Activated gamma-delta T cell (primary cell): ENCODE measurements at regions not wholly inside any gene's neighbourhood (a gene's known extent, or its start where the extent isn't known, plus 50 kb on each side); places are given as distances from the start of the nearest gene placed in this dataset.
"Not testable (repeated sequence)": the region's sequence is repeated elsewhere in the genome, so short reads cannot be mapped to it uniquely, and the experiment has no call there.

Experiments
- DNase-seq: peaks from one replicate; lab custom pipeline; 2025; lab: John Stamatoyannopoulos, UW

DNA sequence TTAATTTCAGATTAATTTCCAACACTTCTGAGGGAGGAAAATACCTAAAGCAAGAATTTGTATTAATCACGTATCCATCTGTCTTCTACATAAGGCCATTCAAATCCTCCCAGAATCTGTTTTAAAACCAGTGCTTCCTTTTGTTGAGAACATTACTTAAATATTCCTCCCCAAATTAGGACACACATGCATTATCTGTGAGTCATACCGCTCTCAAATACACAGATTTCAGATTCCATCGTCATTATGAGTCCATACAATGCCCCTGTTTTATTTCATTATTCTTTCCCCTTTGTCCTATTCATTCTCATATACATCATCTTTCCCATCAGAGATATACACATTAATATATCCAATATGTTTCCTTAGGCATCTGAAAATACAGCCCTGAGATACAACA, 57.3 kb upstream of the PRSS12 start:
- no peak for DNase-seq

DNA sequence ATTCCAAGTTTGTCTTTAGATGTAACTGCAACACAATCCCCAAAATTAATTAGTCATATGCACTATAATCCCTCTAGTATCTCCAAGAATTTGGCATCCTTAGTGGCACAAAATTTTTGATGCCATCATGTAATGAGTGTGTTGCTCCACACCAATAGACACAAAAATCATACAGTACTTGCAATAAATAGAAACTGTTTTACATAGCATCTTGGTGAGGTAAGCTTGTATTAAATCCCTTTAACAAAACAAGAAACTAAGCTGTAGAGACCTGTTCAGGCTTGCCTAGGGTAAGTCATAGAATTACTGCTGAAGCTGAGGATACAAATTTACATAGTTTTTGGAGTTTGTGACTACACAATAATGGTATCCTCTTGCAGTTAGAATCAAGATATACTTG, 64.5 kb upstream of the PRSS12 start:
- no peak for DNase-seq

DNA sequence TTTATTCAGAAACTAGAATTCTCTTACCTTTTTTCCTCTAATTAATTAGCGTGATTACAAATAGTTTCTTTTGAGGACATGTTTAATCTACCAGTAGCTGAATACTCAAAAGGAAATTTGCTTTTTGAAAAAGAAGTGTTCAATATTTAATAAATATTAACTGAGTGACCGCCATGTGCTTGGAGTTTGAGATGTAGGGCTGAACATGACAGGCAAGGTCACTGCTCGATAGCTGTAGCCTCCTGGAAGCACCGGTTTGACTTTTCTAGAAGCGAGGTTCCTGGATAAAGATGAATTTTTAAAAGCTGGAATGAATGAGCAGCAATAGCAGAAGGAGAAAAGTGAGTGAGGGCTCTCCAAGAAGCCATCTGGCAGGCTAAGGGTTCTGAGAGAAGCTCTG, 65.0 kb upstream of the PRSS12 start:
- not testable (repeated sequence) for DNase-seq

- not testable (repeated sequence) for DNase-seq
Measured at GRCh38 chr4:118418396-118418795, 65.6 kb upstream of the PRSS12 start.

GRCh38 chr4:118419626-118420025, 66.8 kb upstream of the PRSS12 start:
- DNase-seq: not testable (repeated sequence)

GRCh38 chr4:118424062-118424461, 71.3 kb upstream of the PRSS12 start:
- DNase-seq: not testable (repeated sequence)

DNA sequence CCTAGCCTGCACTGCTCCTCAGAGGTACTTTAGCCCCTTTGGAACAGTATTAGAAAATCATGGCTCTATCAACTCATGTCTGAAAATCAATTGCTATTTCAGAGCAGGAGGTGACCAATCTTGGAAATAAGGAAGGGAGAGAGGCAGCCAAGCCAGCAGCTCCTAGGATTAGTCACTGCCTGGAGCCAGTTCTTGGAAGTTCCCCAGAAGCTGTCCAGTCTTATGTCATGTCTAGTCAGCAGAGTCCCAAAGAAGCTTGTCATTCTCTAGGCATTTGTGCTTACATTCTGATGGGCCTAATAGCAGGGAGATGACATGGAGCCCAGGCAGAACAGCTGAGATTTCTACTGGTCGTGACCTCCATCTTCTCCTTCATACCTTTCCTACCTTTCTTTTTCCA, 76.1 kb upstream of the PRSS12 start:
- not testable (repeated sequence) for DNase-seq

DNA sequence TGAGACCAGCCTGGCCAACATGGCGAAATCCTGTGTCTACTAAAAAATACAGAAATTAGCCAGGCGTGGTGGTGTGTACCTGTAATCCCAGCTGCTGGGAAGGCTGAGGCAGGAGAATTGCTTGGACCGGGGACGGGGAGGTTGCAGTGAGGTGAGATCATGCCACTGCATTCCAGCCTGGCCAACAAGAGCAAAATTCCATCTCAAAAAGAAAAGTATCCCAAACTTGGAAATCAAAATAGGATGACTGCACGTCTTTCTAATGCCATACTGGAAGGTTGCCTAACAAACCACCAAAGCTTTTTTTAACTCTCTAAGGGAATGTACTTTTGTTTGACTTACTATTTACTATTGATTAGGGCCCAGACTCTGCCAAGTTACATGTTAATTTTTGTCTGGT, 79.6 kb upstream of the PRSS12 start:
- not testable (repeated sequence) for DNase-seq

DNA sequence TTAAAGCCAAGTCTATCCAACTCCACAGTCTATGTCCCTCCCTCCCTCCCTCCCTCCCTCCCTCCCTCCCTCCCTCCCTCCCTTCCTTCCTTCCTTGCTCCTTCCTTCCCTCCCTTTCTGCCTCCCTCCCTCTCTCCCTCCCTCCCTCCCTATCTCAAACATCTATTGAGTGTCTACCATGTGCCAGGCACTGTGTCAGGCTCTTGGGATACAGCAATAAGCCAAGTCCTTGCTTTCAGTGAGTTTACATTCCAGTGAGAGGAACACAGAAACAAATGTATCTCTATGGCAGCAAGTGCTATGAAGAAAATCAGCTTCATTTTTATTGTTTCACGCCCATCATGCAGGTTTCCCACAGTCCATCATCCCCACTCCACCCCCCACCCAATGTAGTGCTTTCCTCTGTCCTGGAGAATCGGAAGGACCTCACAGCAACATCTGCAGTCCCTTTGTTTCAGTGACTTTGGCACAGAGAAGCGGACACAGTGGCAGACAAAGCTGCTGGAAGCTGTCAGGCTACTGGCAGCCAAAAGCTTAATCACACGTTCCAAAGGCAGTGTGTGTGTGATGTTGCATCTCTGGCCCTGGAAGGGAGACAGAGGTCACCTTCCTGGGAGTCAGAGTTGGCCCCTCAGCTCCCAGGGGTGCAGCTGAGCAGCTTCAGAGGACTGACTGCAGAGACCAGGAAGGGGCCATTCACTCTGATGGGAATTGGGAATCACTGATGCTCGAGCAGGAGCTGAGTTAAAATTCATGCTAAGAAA, 81.0 kb upstream of the PRSS12 start:
- not testable (repeated sequence) for DNase-seq

- DNase-seq: not testable (repeated sequence)
Measured at GRCh38 chr4:118435415-118435814, 82.6 kb upstream of the PRSS12 start.

DNA sequence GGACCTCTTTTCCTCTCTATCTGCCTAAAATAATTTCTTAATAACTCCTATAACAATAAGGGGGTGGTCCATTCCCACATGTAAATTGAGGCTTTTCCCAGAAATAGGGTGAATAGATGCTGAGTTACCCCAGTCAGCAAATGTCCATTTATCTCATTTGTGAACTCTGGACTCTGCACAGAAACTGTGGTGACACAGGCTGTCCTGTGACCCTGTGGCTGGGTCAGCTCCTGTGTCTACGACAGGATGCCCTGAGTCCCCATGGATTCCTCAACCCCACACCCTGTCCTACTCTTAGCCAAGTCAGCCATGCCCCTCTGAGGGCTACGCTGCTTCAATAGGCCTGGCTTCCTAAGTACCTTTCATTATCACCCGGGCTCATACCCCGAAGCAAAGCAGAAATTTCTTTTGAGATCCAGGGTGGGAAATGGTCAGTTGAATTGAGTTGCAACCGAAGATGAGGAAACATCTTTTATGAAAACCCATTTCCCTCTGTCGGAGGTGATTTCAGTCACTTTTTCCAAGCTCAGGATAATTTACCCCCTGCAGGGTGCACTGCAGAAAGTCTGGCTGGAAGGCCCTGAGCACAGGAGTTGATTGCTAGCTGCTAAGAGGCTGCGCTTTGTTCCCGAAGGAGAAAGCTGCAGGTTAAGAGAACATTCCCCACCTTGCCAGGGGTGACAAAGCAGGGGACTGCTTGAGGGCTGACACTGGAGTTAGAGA, 89.5 kb upstream of the PRSS12 start:
- not testable (repeated sequence) for DNase-seq

GRCh38 chr4:118447397-118447796, 94.6 kb upstream of the PRSS12 start:
- not testable (repeated sequence) for DNase-seq

GRCh38 chr4:118454857-118455256, 102.1 kb upstream of the PRSS12 start:
- not testable (repeated sequence) for DNase-seq

GRCh38 chr4:118461435-118461834, 108.6 kb upstream of the PRSS12 start:
- not testable (repeated sequence) for DNase-seq

- DNase-seq: not testable (repeated sequence)
Measured at GRCh38 chr4:118465831-118466230, 113.0 kb upstream of the PRSS12 start.

- DNase-seq: not testable (repeated sequence)
Measured at GRCh38 chr4:118474001-118474626, 121.3 kb upstream of the PRSS12 start.

- DNase-seq: not testable (repeated sequence)
Measured at GRCh38 chr4:118474771-118475170, 122.0 kb upstream of the PRSS12 start.

DNA sequence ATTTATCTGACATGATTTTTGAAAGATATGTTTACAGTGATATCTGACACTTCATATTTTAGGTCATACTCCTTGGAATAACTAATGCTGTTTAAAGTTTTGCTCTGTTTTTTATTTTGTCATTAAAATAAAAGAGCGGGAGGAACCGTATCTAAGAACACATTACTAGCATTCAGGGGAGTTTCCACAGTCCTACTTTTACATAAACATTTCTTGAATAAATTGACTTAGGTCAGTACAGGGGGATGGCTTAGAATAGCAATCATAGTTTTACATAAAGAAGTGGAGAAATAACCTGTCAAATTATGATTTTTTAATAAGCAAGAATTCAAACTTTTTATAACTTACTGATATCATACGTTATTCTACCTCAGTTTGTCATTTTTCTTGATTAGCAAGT, 123.1 kb upstream of the PRSS12 start:
- not testable (repeated sequence) for DNase-seq

DNA sequence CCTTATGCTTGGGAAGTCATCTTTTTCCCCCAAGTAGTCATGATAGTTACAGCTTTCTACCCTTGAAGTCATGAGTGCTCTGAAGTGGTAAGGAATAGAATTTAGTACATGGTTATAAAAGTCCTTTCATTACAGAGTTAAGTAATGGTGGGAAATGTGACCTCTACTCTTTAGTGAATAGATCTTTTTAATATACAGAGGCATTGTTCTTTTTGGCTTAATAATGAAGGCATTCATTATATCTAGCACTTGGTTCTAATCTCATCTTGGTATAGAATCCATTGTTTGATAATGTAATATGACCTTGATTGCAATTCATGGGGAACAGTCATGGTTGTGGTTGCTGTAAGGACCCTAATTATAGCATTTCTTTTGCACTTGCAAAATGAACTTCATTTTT, 125.0 kb upstream of the PRSS12 start:
- not testable (repeated sequence) for DNase-seq

DNA sequence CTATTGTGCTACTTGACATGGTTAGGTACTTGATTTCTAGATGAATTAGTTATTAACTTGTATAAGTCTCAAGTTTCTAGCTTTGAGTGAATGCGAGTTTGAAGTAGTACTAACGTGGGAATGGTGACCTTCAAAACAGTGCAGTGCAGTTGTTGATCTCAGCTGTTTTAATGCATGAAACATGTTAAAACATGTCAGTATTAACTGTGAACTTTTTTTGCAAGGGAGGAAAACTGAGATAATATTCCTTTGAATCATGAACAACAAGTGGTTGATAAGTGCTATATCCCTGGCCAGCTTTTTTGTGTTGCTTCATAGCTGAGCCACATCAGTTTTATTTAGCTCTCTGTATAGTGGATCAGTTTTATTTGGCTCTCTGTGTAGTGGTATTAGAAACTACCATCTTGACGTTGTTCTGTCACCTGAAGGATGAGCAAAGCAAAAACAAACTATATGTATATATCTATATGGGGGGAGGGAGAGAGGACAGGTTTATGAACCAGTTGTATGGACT, 133.1 kb upstream of the PRSS12 start:
- not testable (repeated sequence) for DNase-seq

GRCh38 chr4:118492963-118493362, 140.2 kb upstream of the PRSS12 start:
- not testable (repeated sequence) for DNase-seq

GRCh38 chr4:118494437-118494836, 141.6 kb upstream of the PRSS12 start:
- not testable (repeated sequence) for DNase-seq
